OCI-LY3 (cell line): ENCODE measurements at regions not wholly inside any gene's neighbourhood (a gene's known extent, or its start where the extent isn't known, plus 50 kb on each side); places are given as distances from the start of the nearest gene placed in this dataset.

Source experiments
- EZH2phosphoT487 ChIP-seq: fragments of 200-600 bp; shearing (Covaris generic); IDR thresholded peaks from 2 replicates; pipeline ENCODE4 v1.6.1; 2018; ENCODE audit warnings: antibody characterized with exemption, mixed run types, low read depth
- TF ChIP-seq, protein P1 (sequence below): fragments of 200-600, 300-600 bp; sonication (generic); IDR thresholded peaks from 2 replicates; pipeline ENCODE4 v1.5.1; 2014; ENCODE audit warnings: antibody characterized with exemption, low read length, low read depth

DNA sequence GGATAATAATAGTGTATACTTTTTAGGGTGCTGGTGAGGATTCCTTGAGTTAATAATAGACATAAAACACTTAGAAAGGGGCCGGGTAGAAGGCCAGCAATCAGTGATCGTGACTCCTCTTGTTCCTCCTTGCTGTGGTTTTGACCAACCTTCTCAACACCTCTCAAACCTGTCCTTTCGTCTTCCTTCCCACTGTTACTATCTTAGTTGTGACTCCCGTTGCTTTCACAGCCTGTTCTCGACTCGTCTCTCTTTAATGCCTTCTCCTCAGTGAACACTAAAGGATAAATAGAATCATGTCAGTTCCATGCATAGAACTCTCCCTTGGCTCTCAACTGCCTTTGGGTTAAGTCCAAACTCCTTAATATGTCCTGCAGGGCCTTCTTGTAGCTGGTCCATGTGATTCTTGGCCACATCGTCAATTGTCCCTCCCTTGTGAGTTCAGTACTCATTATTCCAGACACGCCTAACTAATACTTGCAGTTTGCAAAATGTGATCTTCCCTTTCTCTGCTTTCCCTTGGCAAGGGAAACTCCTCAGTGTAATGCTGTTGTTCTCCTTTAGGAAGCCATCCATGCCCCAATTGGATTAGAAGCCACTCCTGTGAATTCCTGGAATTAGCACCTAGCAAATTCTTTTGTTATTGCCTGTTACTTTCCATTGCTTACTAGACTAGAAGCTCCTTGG, 164.9 kb downstream of the UTRN start:
- TF ChIP-seq, protein P1, sequence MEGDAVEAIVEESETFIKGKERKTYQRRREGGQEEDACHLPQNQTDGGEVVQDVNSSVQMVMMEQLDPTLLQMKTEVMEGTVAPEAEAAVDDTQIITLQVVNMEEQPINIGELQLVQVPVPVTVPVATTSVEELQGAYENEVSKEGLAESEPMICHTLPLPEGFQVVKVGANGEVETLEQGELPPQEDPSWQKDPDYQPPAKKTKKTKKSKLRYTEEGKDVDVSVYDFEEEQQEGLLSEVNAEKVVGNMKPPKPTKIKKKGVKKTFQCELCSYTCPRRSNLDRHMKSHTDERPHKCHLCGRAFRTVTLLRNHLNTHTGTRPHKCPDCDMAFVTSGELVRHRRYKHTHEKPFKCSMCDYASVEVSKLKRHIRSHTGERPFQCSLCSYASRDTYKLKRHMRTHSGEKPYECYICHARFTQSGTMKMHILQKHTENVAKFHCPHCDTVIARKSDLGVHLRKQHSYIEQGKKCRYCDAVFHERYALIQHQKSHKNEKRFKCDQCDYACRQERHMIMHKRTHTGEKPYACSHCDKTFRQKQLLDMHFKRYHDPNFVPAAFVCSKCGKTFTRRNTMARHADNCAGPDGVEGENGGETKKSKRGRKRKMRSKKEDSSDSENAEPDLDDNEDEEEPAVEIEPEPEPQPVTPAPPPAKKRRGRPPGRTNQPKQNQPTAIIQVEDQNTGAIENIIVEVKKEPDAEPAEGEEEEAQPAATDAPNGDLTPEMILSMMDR, result no peak
- no peak for TF ChIP-seq EZH2phosphoT487
